ENCODE measurements at regions not wholly inside any gene's neighbourhood (a gene's known extent, or its start where the extent isn't known, plus 50 kb on each side); places are given as distances from the start of the nearest gene placed in this dataset.

DNA sequence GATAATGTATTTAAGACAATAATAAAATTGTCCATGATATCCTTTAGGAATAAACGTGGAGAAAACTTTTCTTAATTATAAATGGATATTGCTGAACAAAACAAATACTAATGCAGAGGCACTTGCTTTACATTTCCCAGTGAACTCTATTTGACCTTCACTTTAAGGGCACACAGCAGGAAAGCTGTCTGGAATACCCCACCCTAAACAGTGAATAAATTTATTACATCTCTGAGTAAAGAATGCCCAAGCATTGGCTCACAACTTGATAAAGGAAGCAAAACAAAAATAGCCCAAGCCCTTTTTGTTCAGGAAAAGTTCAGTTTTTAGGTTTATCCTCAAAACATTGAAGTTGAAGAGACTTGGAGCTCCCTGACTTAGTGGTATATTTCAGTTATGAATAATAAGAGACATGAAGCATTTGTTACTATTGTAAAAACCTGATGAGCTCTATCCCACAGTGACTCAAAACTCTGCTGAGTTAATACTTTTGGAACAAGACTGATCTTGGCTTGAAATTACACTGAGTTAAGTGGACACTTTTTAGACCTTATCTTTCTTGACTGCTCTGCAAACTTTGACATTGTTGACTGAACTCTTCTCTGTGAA is 353.9 kb downstream of the BCKDHB start:
- no peak overlapping the region for H3K9ac ChIP-seq (ENCODE audit: low read depth, low read length)
- no peak overlapping the region for H3K4me3 ChIP-seq (ENCODE audit: low read length)
- H3K27me3 ChIP-seq (ENCODE audit: insufficient read depth, low read length): no peaks in the 10 kb centered on the region
- H3K9me3 ChIP-seq (ENCODE audit: insufficient read depth, low read depth, low read length): no peaks in the 10 kb centered on the region
- WGBS: no CpG with 5 or more reads among the region's 1 CpG
- H3K36me3 ChIP-seq (ENCODE audit: insufficient read depth, low read length): no peaks in the 10 kb centered on the region
- H3K4me1 ChIP-seq (ENCODE audit: insufficient read depth, low read length): peaks cover 14% of the 10 kb centered on the region; the same call in 1 of the 2 replicates
- no peak overlapping the region for H3K27ac ChIP-seq (ENCODE audit: low read depth, low read length)

DNA sequence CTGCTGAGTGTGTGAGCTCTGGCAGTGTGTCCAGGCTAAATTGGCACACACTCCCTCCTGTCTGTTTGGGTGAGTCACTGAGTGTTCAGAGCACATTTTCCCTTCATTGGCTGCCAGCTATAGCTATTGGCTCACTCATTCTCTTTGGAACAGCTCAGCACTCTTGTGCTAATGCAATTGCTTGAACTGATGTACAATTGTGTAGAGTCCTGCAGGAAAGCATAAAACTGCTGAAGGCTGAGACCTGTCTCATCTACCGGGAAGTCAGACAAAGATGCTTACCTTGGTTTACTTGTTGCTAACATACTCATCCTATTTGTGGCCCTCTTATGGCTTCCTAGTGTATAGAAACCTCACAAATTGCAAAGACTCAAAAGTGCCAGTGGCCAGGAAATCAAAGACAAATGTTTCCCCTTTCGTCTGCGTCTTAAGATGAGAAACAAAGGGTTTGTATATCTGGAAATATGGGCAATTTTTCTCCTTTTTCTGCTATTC is 351.0 kb downstream of the BCKDHB start:
- no peaks in the 10 kb centered on the region for H3K36me3 ChIP-seq (ENCODE audit: insufficient read depth, low read length)
- H3K4me3 ChIP-seq (ENCODE audit: low read length): no peak overlapping the region
- H3K4me1 ChIP-seq (ENCODE audit: insufficient read depth, low read length): peaks cover 11% of the 10 kb centered on the region; the same call in 1 of the 2 replicates
- H3K27me3 ChIP-seq (ENCODE audit: insufficient read depth, low read length): no peaks in the 10 kb centered on the region
- no peaks in the 10 kb centered on the region for H3K9me3 ChIP-seq (ENCODE audit: insufficient read depth, low read depth, low read length)
- no peak overlapping the region for H3K9ac ChIP-seq (ENCODE audit: low read depth, low read length)
- WGBS: 95% methylated on average over 3 of the region's 3 CpGs
- no peak overlapping the region for H3K27ac ChIP-seq (ENCODE audit: low read depth, low read length)

- WGBS: 96% methylated on average over 2 of the region's 3 CpGs
- no peak overlapping the region for H3K4me3 ChIP-seq (ENCODE audit: low read length)
Observed at GRCh38 chr6:80456724-80457438, 350.4 kb downstream of the BCKDHB start.

DNA sequence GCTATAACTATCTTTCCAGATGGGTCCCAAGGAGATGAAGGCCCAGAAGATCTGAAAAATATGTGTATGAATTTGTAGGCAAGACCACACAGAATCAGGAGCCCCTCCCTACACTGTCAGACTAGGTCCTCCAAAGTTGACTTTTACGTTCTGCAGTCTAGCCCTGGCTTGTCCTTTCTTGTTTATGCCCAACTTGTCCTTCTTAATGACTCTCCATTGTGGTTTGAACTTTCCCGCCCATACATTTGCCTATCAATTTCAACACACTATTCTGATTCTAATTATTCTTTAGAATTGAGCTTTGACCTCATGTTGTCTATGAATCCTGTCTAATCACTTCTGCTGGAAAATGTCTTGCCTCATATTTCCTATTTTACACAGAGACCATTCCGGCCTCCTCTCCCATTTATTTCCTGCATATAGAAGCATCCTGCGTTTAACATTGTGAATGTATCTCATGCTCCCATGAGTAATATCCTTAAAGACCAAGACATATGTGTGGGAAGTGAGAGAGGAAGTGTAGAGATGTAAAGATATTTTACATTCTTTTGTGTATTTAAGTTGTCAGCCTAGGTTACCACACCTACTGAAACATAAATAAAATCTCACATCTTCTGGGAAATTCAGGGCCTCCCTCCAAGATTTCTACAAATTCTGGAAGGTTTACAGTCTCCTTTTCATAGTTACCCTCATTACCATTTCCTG is 348.3 kb downstream of the BCKDHB start:
- Histone ChIP-seq H3K4me3 (ENCODE audit: low read length) (no peak overlapping the region), H3K9me3 (ENCODE audit: insufficient read depth, low read depth, low read length) (no peaks in the 10 kb centered on the region), H3K36me3 (ENCODE audit: insufficient read depth, low read length) (no peaks in the 10 kb centered on the region), H3K27ac (ENCODE audit: low read depth, low read length) (no peak overlapping the region), H3K27me3 (ENCODE audit: insufficient read depth, low read length) (no peaks in the 10 kb centered on the region), H3K4me1 (ENCODE audit: insufficient read depth, low read length) (peaks cover 3% of the 10 kb centered on the region; the same call in 1 of the 2 replicates), H3K9ac (ENCODE audit: low read depth, low read length) (no peak overlapping the region)
- 89% methylated on average over 4 of the region's 4 CpGs for WGBS

More at GRCh38 chr6:80456724-80457438, 350.4 kb downstream of the BCKDHB start:
- H3K4me1 ChIP-seq (ENCODE audit: insufficient read depth, low read length): peaks cover 9% of the 10 kb centered on the region; the same call in 1 of the 2 replicates
- no peaks in the 10 kb centered on the region for H3K27me3 ChIP-seq (ENCODE audit: insufficient read depth, low read length)
- no peak overlapping the region for H3K9ac ChIP-seq (ENCODE audit: low read depth, low read length)
- H3K9me3 ChIP-seq (ENCODE audit: insufficient read depth, low read depth, low read length): no peaks in the 10 kb centered on the region
- no peak overlapping the region for H3K27ac ChIP-seq (ENCODE audit: low read depth, low read length)
- no peaks in the 10 kb centered on the region for H3K36me3 ChIP-seq (ENCODE audit: insufficient read depth, low read length)

- H3K27me3 ChIP-seq (ENCODE audit: insufficient read depth, low read length): no peaks in the 10 kb centered on the region
- H3K4me3 ChIP-seq (ENCODE audit: low read length): no peak overlapping the region
- H3K9me3 ChIP-seq (ENCODE audit: insufficient read depth, low read depth, low read length): no peaks in the 10 kb centered on the region
- no peak overlapping the region for H3K9ac ChIP-seq (ENCODE audit: low read depth, low read length)
- WGBS: 89% methylated on average over 1 of the region's 1 CpG
- H3K4me1 ChIP-seq (ENCODE audit: insufficient read depth, low read length): peaks cover 3% of the 10 kb centered on the region; the same call in 1 of the 2 replicates
- no peaks in the 10 kb centered on the region for H3K36me3 ChIP-seq (ENCODE audit: insufficient read depth, low read length)
- no peak overlapping the region for H3K27ac ChIP-seq (ENCODE audit: low read depth, low read length)
Observed at GRCh38 chr6:80454197-80454596, 347.7 kb downstream of the BCKDHB start.

GRCh38 chr6:80449726-80450125 is 343.3 kb downstream of the BCKDHB start:
- Histone ChIP-seq H3K27me3 (ENCODE audit: insufficient read depth, low read length) (no peaks in the 10 kb centered on the region), H3K36me3 (ENCODE audit: insufficient read depth, low read length) (peaks cover 3% of the 10 kb centered on the region; the same call in 1 of the 2 replicates), H3K9me3 (ENCODE audit: insufficient read depth, low read depth, low read length) (peaks cover 28% of the 10 kb centered on the region), H3K4me3 (ENCODE audit: low read length) (no peak overlapping the region), H3K27ac (ENCODE audit: low read depth, low read length) (no peak overlapping the region), H3K4me1 (ENCODE audit: insufficient read depth, low read length) (no peaks in the 10 kb centered on the region), H3K9ac (ENCODE audit: low read depth, low read length) (no peak overlapping the region)
- WGBS: no CpG with 5 or more reads among the region's 1 CpG

DNA sequence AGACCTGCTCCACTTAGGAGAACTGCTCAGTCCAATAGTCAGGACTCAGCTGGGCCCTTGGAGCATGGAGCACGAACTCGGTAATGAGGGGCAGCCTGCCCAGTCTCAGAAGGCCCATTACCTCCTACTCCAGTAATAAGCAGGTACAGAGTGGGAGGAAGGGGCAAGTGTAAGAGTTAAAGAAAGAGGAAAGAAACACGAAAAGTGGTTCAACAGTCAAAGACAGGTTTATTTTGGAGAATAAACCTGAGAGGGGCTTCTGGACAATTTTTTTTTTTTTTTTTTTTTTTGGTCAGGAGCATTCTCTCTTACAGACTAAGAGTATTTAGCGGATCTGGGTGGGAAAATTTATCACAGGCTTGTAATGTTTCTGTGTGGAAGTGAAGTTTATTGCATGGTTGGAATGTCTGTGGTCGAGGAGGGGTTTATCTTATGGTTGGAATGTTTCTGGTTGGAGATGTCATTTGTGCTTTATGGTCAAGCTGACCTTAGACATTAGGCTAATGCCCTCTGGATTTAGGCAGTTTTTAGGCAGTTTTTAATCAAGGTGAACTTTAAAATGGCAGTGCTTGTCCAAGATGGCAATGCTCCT is 340.1 kb downstream of the BCKDHB start:
- Histone ChIP-seq H3K27ac (ENCODE audit: low read depth, low read length) (no peak overlapping the region), H3K36me3 (ENCODE audit: insufficient read depth, low read length) (peaks cover 3% of the 10 kb centered on the region; the same call in 1 of the 2 replicates), H3K27me3 (ENCODE audit: insufficient read depth, low read length) (no peaks in the 10 kb centered on the region), H3K4me1 (ENCODE audit: insufficient read depth, low read length) (no peaks in the 10 kb centered on the region), H3K9me3 (ENCODE audit: insufficient read depth, low read depth, low read length) (peaks cover 28% of the 10 kb centered on the region), H3K9ac (ENCODE audit: low read depth, low read length) (no peak overlapping the region), H3K4me3 (ENCODE audit: low read length) (no peak overlapping the region)
- WGBS: 94% methylated on average over 5 of the region's 5 CpGs

DNA sequence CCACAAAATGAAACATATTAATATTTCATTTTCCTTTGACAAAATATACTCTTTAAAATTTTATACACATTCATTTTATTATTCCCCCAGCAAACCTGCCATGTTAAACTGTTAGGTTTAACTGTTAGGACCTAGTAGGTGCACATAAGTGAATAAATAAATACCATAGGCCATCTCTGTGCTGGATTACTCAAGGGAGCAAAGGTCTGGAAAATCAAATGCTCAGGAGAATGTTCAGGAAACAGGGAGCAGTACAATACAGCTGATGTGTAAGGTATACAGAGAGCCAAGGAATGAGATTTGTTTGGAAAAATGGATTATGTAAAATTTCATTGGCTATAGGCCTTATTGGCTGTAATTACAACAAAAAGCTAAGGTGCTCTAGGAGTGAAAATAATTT is 339.3 kb downstream of the BCKDHB start:
- no peaks in the 10 kb centered on the region for H3K4me1 ChIP-seq (ENCODE audit: insufficient read depth, low read length)
- H3K27me3 ChIP-seq (ENCODE audit: insufficient read depth, low read length): no peaks in the 10 kb centered on the region
- H3K9me3 ChIP-seq (ENCODE audit: insufficient read depth, low read depth, low read length): peaks cover 28% of the 10 kb centered on the region
- no peak overlapping the region for H3K27ac ChIP-seq (ENCODE audit: low read depth, low read length)
- H3K4me3 ChIP-seq (ENCODE audit: low read length): no peak overlapping the region
- H3K36me3 ChIP-seq (ENCODE audit: insufficient read depth, low read length): peaks cover 3% of the 10 kb centered on the region; the same call in 1 of the 2 replicates
- H3K9ac ChIP-seq (ENCODE audit: low read depth, low read length): no peak overlapping the region

DNA sequence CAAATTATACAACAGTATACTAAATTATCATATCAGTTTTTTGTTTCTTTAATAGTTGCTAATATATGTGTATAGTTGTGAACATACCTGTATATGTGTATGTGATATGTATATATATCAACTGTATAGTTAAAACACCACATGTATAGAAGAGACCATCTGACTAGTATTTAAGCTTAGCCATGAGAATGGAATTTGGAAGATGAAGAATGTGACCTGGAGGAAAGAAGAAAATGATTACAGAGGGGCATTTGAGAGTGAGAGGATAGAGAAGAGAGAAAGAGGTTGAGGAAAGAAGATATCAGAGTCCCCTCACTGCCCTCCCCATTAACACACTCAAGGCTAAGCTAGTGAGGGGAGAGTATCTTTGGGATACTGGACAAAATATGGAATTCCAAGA is 335.9 kb downstream of the BCKDHB start:
- Histone ChIP-seq H3K27ac (ENCODE audit: low read depth, low read length) (no peak overlapping the region), H3K4me3 (ENCODE audit: low read length) (no peak overlapping the region), H3K36me3 (ENCODE audit: insufficient read depth, low read length) (peaks cover 3% of the 10 kb centered on the region; the same call in 1 of the 2 replicates), H3K9me3 (ENCODE audit: insufficient read depth, low read depth, low read length) (peaks cover 22% of the 10 kb centered on the region), H3K9ac (ENCODE audit: low read depth, low read length) (no peak overlapping the region), H3K27me3 (ENCODE audit: insufficient read depth, low read length) (no peaks in the 10 kb centered on the region), H3K4me1 (ENCODE audit: insufficient read depth, low read length) (peaks cover 10% of the 10 kb centered on the region)

- Histone ChIP-seq H3K4me1 (ENCODE audit: insufficient read depth, low read length) (peaks cover 10% of the 10 kb centered on the region), H3K36me3 (ENCODE audit: insufficient read depth, low read length) (peaks cover 3% of the 10 kb centered on the region; the same call in 1 of the 2 replicates), H3K27ac (ENCODE audit: low read depth, low read length) (no peak overlapping the region), H3K9me3 (ENCODE audit: insufficient read depth, low read depth, low read length) (peaks cover 14% of the 10 kb centered on the region), H3K9ac (ENCODE audit: low read depth, low read length) (no peak overlapping the region), H3K27me3 (ENCODE audit: insufficient read depth, low read length) (no peaks in the 10 kb centered on the region), H3K4me3 (ENCODE audit: low read length) (no peak overlapping the region)
Observed at GRCh38 chr6:80441131-80441530, 334.7 kb downstream of the BCKDHB start.
